Motor neuron (in vitro differentiated cells): ENCODE measurements at regions not wholly inside any gene's neighbourhood (a gene's known extent, or its start where the extent isn't known, plus 50 kb on each side); places are given as distances from the start of the nearest gene placed in this dataset.
A peak's percentile ranks its signal among the peaks of the same experiment; 100 is the strongest.
"Not testable (repeated sequence)": the region's sequence is repeated elsewhere in the genome, so short reads cannot be mapped to it uniquely, and the experiment has no call there.

ENCODE experiments used
- ATAC-seq, 8 experiments: fragments of 200-7000 bp; cut with Tn5 transposase; replicated peaks in 6 of 8; 2 replicates each; pipeline ENCODE4 v1.8.0; 2021; ENCODE audit warnings: mild to moderate bottlenecking in 8 of 8, moderate library complexity in 8 of 8
- H3K27ac ChIP-seq, 2 donors: fragments of 250-450 bp; sonication (Bioruptor Pico); 2 replicates each; pipeline ENCODE4 v1.9.0; 2021; ENCODE audit warnings: antibody characterized with exemption in 2 of 2, mild to moderate bottlenecking in 2 of 2, moderate library complexity in 1 of 2
- H3K4me1 ChIP-seq, 2 donors: fragments of 250-450 bp; sonication (Bioruptor Pico); replicated peaks in 1 of 2; 2 replicates each; pipeline ENCODE4 v1.6.1; 2021; ENCODE audit warnings: antibody characterized with exemption in 2 of 2, mild to moderate bottlenecking in 2 of 2, moderate library complexity in 1 of 2
- H3K4me3 ChIP-seq, 5 donors: fragments of 250-450 bp; sonication (Bioruptor Pico); 2 replicates each; pipeline ENCODE4 v1.9.0; 2021; ENCODE audit warnings: antibody characterized with exemption in 5 of 5, mild to moderate bottlenecking in 5 of 5, moderate library complexity in 4 of 5
- WGBS, 10 experiments: fragments of 450-650 bp; shearing (Covaris generic); methylation state at CpG; one replicate each; pipeline ENCODE4 v1.0.0; 2022; 5-methylcytosine and 5-hydroxymethylcytosine counted together
- in situ Hi-C, 9 experiments: fragments of 400-800 bp; cut with MboI; loops; one replicate each; pipeline ENCODE4 v1.15.0; 2021; ENCODE audit warnings: low sequenced_read_pairs in 9 of 9, low pct_unique_long_range_greater_than_20kb in 2 of 9; ENCODE audit not compliant: unreplicated experiment in 9 of 9

DNA sequence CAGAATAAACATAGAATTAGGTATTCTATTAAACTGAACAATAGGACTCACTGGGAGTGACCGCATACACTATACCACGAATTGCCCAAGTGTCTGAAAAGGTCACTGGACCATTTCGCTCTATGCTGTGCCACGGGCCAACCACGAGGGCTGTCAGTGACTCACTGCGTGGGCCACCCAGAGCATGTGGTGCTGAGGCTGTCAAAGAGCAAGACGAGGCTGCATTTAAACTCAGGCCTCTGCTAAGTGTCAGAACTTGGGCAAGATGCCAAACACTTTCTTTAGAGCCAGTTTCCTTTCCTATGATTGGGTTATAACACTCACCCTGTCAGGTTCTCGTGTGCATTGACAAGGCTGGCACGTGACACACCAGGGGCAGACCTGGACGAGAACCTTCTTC, 97.5 kb downstream of the SH3YL1 start:
- peaks cover 0 to 3% of the 10 kb centered on the region in 2 donors for H3K4me1 ChIP-seq
- in situ Hi-C loops: no loop called here
- H3K4me3 ChIP-seq: no peak overlapping the region
- peak in 3 of 8 experiments; percentile 17 to 72 (median 65) for ATAC-seq
- WGBS, 10 experiments: 10 to 100% (median 50%) methylated on average over 2 to 7 of the region's 10 CpGs; no CpG with 5 or more reads in 4 of the 10 experiments
- H3K27ac ChIP-seq: no peak overlapping the region

DNA sequence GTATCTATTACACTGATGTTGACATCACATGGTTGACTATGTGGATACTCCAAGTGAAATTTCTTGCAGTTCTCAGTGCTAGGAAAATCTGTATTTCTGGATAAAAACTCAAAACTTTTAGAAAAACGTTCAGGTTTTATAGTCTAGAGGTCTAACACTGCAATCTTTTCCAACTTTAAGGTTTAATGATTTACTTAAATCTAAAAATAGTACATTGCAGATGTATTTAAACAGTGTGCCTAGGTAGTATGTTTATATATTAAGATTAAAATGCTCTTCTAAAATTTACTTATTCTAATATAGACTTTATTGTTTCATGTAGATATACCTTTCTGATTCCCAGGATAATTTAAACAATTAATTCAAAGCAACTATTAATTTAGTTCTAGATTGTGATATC, 98.3 kb downstream of the SH3YL1 start:
- in situ Hi-C loops: no loop called here
- peaks cover 0 to 3% of the 10 kb centered on the region in 2 donors for H3K4me1 ChIP-seq
- no peak overlapping the region for H3K4me3 ChIP-seq
- no peak for ATAC-seq
- no peak overlapping the region for H3K27ac ChIP-seq
- WGBS, 10 experiments: 0 to 83% (median 67%) methylated on average over 1 of the region's 1 CpG; no CpG with 5 or more reads in 1 of the 10 experiments

DNA sequence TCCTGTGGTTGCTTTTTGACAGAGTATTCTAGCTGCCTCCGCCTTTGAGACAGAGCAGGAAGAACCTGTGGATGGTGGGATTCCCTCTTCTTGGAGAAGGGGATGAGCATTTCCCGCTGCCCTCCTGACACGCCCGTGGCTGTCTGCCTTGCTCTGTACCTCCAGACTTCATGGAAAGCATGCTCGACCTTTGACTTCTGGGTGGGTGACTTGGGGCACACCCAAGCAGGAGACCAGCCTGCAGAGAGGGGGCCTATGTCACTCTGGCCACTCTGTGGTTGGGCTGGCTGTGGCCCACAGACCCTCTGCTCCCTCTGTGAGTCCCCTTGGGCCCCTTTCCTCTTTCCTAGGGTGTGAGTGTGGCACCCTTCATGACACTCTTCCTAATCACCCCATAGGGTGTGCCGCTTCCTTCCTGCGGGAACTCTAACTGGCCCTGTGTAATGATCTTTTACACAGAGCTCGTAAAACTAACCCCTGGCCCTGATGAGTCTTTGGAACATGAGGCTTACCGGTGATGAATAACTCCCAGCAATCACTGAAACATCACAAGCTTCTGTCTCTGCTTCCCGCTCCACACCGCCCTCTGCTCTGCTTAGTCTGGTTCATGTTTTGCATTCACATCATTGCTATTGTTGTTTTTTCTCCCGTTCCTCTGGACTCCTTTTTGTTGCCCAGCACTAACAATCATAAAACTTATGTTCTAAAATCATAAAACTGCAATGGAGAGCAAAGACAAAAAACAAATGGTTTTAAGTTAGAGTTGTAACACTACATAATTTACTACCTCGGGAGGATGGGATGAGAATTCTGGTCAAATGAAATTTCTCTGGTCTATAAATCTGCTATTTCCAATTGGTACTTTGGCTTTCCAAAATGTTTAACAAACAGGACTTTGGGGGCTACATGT, 101.1 kb downstream of the SH3YL1 start:
- ATAC-seq: peak in 6 of 8 experiments; percentile 25 to 86 (median 52)
- no peak overlapping the region for H3K4me3 ChIP-seq
- no peak overlapping the region for H3K27ac ChIP-seq
- H3K4me1 ChIP-seq: peaks cover 0 to 3% of the 10 kb centered on the region in 2 donors
- in situ Hi-C loops: no loop called here
- 24 to 84% (median 48%) methylated on average over 3 to 12 of the region's 13 CpGs; no CpG with 5 or more reads in 2 of the 10 experiments for WGBS, 10 experiments

GRCh38 chr2:161729-162128, 102.1 kb downstream of the SH3YL1 start:
- H3K27ac ChIP-seq: no peak overlapping the region
- 7 to 97% (median 86%) methylated on average over 4 to 7 of the region's 7 CpGs for WGBS, 10 experiments
- in situ Hi-C loops: no loop called here
- H3K4me3 ChIP-seq: no peak overlapping the region
- no peak for ATAC-seq
- H3K4me1 ChIP-seq: peaks cover 0 to 3% of the 10 kb centered on the region in 2 donors

DNA sequence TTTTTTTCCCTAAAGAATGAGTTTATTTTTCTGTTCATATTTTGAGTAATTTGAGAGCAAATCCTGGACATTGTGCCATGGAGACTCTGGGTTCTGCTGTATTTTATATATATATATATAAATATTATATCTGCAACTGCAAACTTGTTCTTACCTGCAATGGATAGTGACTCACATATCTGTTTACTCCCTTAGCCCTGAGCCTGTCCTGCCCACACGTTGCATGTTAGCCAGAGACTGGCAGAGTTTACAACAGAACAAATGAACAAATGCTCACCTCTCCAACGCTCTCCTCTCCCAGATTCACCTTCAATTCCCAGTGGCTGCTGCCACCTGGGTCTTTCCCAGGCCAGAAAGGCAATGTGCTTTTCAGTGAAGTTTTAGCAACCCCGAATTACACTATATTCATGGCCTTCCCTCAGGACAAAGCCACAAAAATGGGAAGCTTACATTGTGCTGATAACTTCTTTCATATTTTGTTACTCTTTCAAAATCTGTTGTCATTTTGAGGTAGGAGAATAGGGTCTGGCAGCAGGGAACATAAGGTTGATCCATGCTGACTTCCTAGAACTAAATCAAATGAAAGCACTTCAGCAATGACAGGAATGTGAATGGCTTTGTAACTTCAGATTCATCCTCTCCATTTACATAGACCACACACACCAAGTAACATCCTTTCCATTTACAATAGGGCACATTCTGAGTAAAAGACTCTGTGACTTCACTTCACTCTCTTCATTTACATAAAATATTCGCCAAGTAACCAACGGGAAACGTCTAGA, 105.4 kb upstream of the FAM110C start:
- Histone ChIP-seq H3K4me3 (no peak overlapping the region), H3K4me1 (peaks cover 0 to 2% of the 10 kb centered on the region in 2 donors), H3K27ac (no peak overlapping the region)
- peak in 7 of 8 experiments; percentile 20 to 93 (median 49) for ATAC-seq
- in situ Hi-C loops: no loop called here
- WGBS, 10 experiments: 0 to 36% (median 24%) methylated on average over 1 to 6 of the region's 6 CpGs; no CpG with 5 or more reads in 1 of the 10 experiments

DNA sequence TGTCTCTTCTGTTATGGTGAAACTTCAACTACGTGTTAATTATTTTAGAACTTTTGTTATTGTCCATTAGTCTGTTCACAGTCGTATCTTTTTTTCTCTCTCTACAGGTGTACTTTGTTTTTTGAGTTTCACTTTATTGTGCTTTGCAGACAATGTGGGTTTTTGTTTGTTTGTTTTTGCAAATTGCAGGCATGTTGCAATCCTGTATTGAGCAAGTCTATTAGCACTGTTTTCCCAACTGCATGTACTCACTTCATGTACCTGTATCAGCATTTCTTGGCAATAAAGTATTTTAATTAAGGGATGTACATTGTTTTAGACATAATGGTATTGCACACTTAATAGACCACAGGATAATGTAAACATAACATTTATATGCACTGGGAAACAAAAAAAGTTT, 99.1 kb upstream of the FAM110C start:
- in situ Hi-C loops: no loop called here
- Histone ChIP-seq H3K27ac (no peak overlapping the region), H3K4me1 (peaks cover 3 to 4% of the 10 kb centered on the region in 2 donors), H3K4me3 (no peak overlapping the region)
- 32 to 100% (median 76%) methylated on average over 1 to 2 of the region's 2 CpGs for WGBS, 10 experiments
- no peak for ATAC-seq

DNA sequence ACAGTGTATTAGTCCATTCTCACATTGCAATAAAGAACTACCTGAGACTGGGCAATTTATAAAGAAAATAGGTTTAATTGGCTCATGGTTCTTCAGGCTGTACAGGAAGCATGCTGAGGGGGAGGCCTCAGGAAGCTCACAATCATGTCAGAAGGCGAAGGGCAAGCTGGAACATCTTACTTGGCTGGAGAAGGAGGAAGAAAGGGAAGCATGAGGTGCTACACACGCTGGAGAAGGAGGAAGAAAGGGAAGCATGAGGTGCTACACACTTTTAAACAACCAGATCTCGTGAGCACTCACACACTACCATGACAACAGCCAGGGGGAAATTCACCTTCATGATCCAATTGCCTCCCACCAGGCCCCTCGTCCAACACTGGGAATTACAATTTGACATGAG, 95.3 kb upstream of the FAM110C start:
- ATAC-seq: no peak
- in situ Hi-C loops: no loop called here
- Histone ChIP-seq H3K4me1 (peaks cover 3 to 4% of the 10 kb centered on the region in 2 donors), H3K27ac (no peak overlapping the region), H3K4me3 (no peak overlapping the region)
- WGBS, 10 experiments: 0 to 100% (median 100%) methylated on average over 1 to 3 of the region's 4 CpGs; no CpG with 5 or more reads in 3 of the 10 experiments

GRCh38 chr2:136666-137065, 90.4 kb upstream of the FAM110C start:
- ATAC-seq: no peak
- H3K4me1 ChIP-seq: peaks cover 0 to 2% of the 10 kb centered on the region in 2 donors
- 14 to 100% (median 83%) methylated on average over 1 to 4 of the region's 7 CpGs; no CpG with 5 or more reads in 3 of the 10 experiments for WGBS, 10 experiments
- no peak overlapping the region for H3K27ac ChIP-seq
- H3K4me3 ChIP-seq: no peak overlapping the region
- in situ Hi-C loops: no loop called here

DNA sequence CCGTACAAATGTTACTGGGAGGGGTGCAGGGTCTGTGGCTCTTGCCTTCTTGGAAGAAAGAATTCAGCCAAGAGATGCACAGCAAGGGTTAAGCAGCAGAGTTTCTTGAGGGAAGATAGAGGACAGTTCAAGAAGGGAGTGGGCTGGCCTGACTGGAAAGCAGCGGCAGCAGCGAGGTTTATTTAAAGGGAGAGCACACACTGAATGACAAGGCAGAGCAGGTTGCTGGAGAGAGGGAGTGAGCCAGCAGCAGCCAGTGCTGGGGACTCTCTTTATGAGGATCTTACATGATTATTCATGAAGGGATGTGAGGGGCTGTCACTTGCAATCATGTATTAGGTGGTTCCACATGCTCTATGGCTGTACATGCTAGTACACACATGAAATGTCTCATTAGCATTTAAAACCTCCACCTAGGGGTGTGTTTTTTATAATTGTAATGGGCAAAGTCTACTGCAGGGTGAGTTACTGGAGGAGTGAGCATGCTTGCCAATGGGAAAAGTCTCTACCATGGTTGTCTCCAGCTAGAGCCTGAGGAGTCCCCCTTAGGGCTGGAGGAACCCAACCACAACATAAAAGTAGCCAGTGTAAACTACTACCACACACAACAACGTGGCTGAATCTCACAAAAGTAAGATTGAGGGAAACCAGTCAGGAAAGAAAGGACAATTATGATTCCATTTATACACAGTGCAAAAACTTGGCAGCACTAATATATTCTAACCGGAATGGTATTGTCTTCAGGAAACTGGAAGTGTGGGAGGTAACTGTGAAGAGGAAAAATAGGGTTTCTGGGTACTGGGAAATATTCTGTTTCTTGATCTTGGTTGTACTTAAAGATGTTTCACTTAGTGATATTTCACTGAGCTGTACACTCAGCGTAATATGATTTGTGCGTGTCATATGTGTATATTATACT, 87.6 kb upstream of the FAM110C start:
- peak; percentile 57 to 100 (median 100) for ATAC-seq
- no peak overlapping the region for H3K27ac ChIP-seq
- in situ Hi-C loops: no loop called here
- 19 to 90% (median 65%) methylated on average over 3 to 7 of the region's 7 CpGs for WGBS, 10 experiments
- no peak overlapping the region for H3K4me3 ChIP-seq
- H3K4me1 ChIP-seq: peaks cover 0 to 2% of the 10 kb centered on the region in 2 donors

DNA sequence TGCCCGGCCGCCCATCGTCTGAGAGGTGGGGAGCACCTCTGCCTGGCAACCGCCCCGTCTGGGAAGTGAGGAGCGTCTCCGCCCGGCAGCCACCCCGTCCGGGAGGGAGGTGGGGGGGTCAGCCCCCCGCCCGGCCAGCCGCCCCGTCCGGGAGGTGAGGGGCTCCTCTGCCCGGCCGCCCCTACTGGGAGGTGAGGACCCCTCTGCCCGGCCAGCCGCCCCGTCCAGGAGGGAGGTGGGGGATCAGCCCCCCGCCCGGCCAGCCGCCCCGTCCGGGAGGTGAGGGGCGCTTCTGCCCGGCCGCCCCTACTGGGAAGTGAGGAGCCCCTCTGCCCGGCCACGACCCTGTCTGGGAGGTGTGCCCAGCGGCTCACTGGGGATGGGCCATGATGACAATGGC, 80.5 kb upstream of the FAM110C start:
- H3K4me3 ChIP-seq, H3K4me1 ChIP-seq, H3K27ac ChIP-seq, ATAC-seq, in situ Hi-C loops: not testable (repeated sequence)
- WGBS, 10 experiments: no CpG with 5 or more reads among the region's 31 CpGs

- 0 to 80% (median 58%) methylated on average over 1 to 3 of the region's 3 CpGs; no CpG with 5 or more reads in 3 of the 10 experiments for WGBS, 10 experiments
- peak in 1 of 8 experiments; percentile 27 for ATAC-seq
- in situ Hi-C loops: no loop called here
- Histone ChIP-seq H3K4me1 (no peaks in the 10 kb centered on the region), H3K27ac (no peak overlapping the region), H3K4me3 (no peak overlapping the region)
These were observed 78.1 kb upstream of the FAM110C start for GRCh38 chr2:124241-124880.

DNA sequence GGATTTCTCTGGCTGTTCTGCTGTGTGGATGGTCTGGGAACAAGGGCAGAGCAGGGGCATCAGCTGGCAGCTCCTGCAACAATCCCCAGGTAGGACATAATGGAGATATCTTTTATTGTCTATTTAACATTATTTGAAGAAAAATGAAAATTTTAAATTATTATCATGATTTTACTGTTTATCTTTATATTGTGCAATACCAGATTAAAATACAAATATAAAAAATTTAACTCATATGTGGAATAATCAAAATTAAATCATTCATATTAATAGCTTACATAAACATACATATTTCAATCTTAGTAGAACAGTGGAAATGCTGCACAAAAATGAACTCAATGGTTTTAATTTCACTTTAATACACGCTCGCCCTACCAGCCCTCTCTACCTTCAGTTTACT, 70.6 kb upstream of the FAM110C start:
- ATAC-seq: no peak
- H3K27ac ChIP-seq: no peak overlapping the region
- WGBS, 10 experiments: 0 to 100% (median 86%) methylated on average over 1 to 2 of the region's 2 CpGs; no CpG with 5 or more reads in 2 of the 10 experiments
- in situ Hi-C loops: no loop called here
- no peak overlapping the region for H3K4me3 ChIP-seq
- no peaks in the 10 kb centered on the region for H3K4me1 ChIP-seq
